ENCODE measurements at regions not wholly inside any gene's neighbourhood (a gene's known extent, or its start where the extent isn't known, plus 50 kb on each side); places are given as distances from the start of the nearest gene placed in this dataset.

DNA sequence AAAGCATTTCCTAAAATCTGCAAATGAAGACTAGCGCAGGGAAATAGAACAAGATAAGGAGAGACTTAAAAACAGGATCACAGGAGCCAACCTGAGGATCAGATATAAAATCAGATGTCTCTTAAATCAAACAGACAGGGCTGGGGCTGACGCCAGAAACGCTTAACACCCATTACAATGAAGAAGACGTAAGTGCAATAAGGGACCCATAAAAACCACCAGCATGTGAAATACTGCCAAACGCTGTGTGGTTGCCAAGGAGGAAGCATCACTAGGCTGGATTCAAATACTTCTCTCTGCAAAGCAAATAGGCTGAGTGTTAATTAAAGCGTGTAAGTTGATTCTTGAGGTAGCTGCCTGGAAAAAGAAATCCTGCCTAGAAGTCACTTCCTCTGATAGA lies 74.4 kb upstream of the ATP10B start:
- TF ChIP-seq POLR2A (IDR thresholded peaks at IDR 0.05) (no peak), EP300 (IDR thresholded peaks at IDR 0.05) (no peak)
- TF ChIP-seq, protein P1, sequence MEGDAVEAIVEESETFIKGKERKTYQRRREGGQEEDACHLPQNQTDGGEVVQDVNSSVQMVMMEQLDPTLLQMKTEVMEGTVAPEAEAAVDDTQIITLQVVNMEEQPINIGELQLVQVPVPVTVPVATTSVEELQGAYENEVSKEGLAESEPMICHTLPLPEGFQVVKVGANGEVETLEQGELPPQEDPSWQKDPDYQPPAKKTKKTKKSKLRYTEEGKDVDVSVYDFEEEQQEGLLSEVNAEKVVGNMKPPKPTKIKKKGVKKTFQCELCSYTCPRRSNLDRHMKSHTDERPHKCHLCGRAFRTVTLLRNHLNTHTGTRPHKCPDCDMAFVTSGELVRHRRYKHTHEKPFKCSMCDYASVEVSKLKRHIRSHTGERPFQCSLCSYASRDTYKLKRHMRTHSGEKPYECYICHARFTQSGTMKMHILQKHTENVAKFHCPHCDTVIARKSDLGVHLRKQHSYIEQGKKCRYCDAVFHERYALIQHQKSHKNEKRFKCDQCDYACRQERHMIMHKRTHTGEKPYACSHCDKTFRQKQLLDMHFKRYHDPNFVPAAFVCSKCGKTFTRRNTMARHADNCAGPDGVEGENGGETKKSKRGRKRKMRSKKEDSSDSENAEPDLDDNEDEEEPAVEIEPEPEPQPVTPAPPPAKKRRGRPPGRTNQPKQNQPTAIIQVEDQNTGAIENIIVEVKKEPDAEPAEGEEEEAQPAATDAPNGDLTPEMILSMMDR (IDR thresholded peaks at IDR 0.05), result no peak

Data from gastroesophageal sphincter (tissue), 3 donors.